H1 (cell line): ENCODE measurements at regions not wholly inside any gene's neighbourhood (a gene's known extent, or its start where the extent isn't known, plus 50 kb on each side); places are given as distances from the start of the nearest gene placed in this dataset.
A peak's percentile ranks its signal among the peaks of the same experiment; 100 is the strongest.

ENCODE experiments used
- CTCF ChIA-PET: fragments of 300-600 bp; sonication (Branson Sonifier 250); formaldehyde crosslinking; loops from one replicate; lab custom pipeline; 2021; ENCODE audit not compliant: partially characterized antibody; lab: Charles Lee
- POLR2A ChIA-PET: fragments of 300-600 bp; sonication (Branson Sonifier 250); formaldehyde crosslinking; loops from one replicate; lab custom pipeline; 2021; ENCODE audit warnings: inconsistent platforms; ENCODE audit not compliant: partially characterized antibody; lab: Charles Lee
- DNase-seq, 2 experiments: peaks; one replicate each; pipeline versions ENCODE4 v3.0.0 to v3.0.0-alpha.2; 2010 to 2022; ENCODE audit warnings: low spot score in 2 of 2, low read depth in 1 of 2, mixed read lengths in 1 of 2
- FAIRE-seq: peaks from 2 replicates; lab custom pipeline; 2011; peaks lifted over from hg19 to GRCh38; lab: Jason Lieb, UNC
- H2AFZ ChIP-seq: 2 replicates; pipeline ENCODE4 v1.8.1; 2012; ENCODE audit warnings: low read length, inconsistent platforms
- H2AK5ac ChIP-seq: 2 replicates; pipeline ENCODE4 v1.6.1; 2013; ENCODE audit warnings: low read depth, low read length
- H2BK120ac ChIP-seq: replicated peaks from 2 replicates; pipeline ENCODE3; 2013; ENCODE audit warnings: low read depth, low read length, inconsistent platforms
- H2BK12ac ChIP-seq: 2 replicates; pipeline ENCODE4 v1.6.1; 2013; ENCODE audit warnings: low read depth, low read length
- H2BK15ac ChIP-seq: 2 replicates; pipeline ENCODE4 v1.6.1; 2013; ENCODE audit warnings: low read length
- H2BK20ac ChIP-seq: 2 replicates; pipeline ENCODE4 v1.6.1; 2013; ENCODE audit warnings: low read length
- H2BK5ac ChIP-seq: 2 replicates; pipeline ENCODE4 v1.6.1; 2013; ENCODE audit warnings: low read depth, low read length
- H3K14ac ChIP-seq: 2 replicates; pipeline ENCODE4 v1.6.1; 2013; ENCODE audit warnings: inconsistent platforms; ENCODE audit not compliant: insufficient read length
- H3K18ac ChIP-seq: 2 replicates; pipeline ENCODE4 v1.6.1; 2013; ENCODE audit warnings: low read length; ENCODE audit errors: extremely low read depth
- H3K23ac ChIP-seq: 2 replicates; pipeline ENCODE4 v1.6.1; 2013; ENCODE audit warnings: inconsistent platforms; ENCODE audit not compliant: insufficient read length
- H3K23me2 ChIP-seq: 2 replicates; pipeline ENCODE4 v1.6.1; 2013; ENCODE audit warnings: low read depth, low read length
- H3K27ac ChIP-seq: 2 replicates; pipeline ENCODE4 v1.6.1; 2011; ENCODE audit warnings: low read depth, low read length, inconsistent platforms
- H3K27me3 ChIP-seq, 4 experiments: replicated peaks in 1 of 4; 1 replicate in 1 of 4; 2 replicates in 3 of 4; pipeline versions ENCODE4 v1.6.1 to v1.8.1; 2011 to 2013; ENCODE audit warnings: low read length in 3 of 4, mild to moderate bottlenecking in 3 of 4, inconsistent platforms in 2 of 4, mixed read lengths in 2 of 4, moderate library complexity in 1 of 4; ENCODE audit not compliant: control insufficient read depth in 3 of 4, insufficient read depth in 3 of 4; ENCODE audit errors: extremely low read depth in 1 of 4
- H3K36me3 ChIP-seq, 4 experiments: 2 replicates each; pipeline versions ENCODE4 v1.6.1 to v1.8.1; 2011 to 2013; ENCODE audit warnings: mild to moderate bottlenecking in 4 of 4, low read length in 3 of 4, moderate library complexity in 2 of 4, control low read depth in 1 of 4, inconsistent platforms in 1 of 4; ENCODE audit not compliant: insufficient read depth in 4 of 4, control insufficient read depth in 2 of 4
- H3K4ac ChIP-seq: replicated peaks from 2 replicates; pipeline ENCODE3; 2013; ENCODE audit warnings: low read length, low read depth, mixed read lengths, inconsistent platforms; ENCODE audit not compliant: insufficient read length
- H3K4me1 ChIP-seq, 4 experiments: replicated peaks in 1 of 4; 1 replicate in 1 of 4; 2 replicates in 3 of 4; pipeline versions ENCODE4 v1.6.1 to v1.8.1; 2011 to 2013; ENCODE audit warnings: low read length in 3 of 4, inconsistent platforms in 2 of 4, mixed read lengths in 1 of 4; ENCODE audit not compliant: insufficient read depth in 4 of 4, control insufficient read depth in 3 of 4
- H3K4me2 ChIP-seq, 2 experiments: 2 replicates each; pipeline versions ENCODE4 v1.6.1 to v1.8.1; 2011 to 2013; ENCODE audit warnings: low read depth in 2 of 2, low read length in 2 of 2, control low read depth in 1 of 2, inconsistent platforms in 1 of 2, mild to moderate bottlenecking in 1 of 2; ENCODE audit not compliant: insufficient read depth in 1 of 2
- H3K4me3 ChIP-seq, 4 experiments: fragments of 200-600, 300-600 bp in 1 of 4; sonication (generic), shearing (Covaris generic), sonication (Bioruptor Twin) in 1 of 4; 2 replicates each; pipeline versions ENCODE4 v1.5.1 to v1.8.1; 2011 to 2016; ENCODE audit warnings: low read length in 4 of 4, low read depth in 3 of 4, control low read depth in 2 of 4, inconsistent platforms in 2 of 4, mild to moderate bottlenecking in 2 of 4, mixed read lengths in 1 of 4, moderate library complexity in 1 of 4; ENCODE audit not compliant: insufficient read depth in 2 of 4; ENCODE audit errors: extremely low read depth in 1 of 4
- H3K56ac ChIP-seq: replicated peaks from 2 replicates; pipeline ENCODE3; 2013; ENCODE audit warnings: low read depth, mild to moderate bottlenecking, mixed read lengths, low read length, inconsistent platforms; ENCODE audit not compliant: insufficient read length
- H3K79me1 ChIP-seq: 2 replicates; pipeline ENCODE4 v1.6.1; 2013; ENCODE audit warnings: low read depth, low read length, control low read depth
- H3K79me2 ChIP-seq, 2 experiments: 2 replicates each; pipeline versions ENCODE4 v1.6.1 to v1.8.1; 2012 to 2013; ENCODE audit warnings: low read length in 2 of 2, mild to moderate bottlenecking in 2 of 2, inconsistent platforms in 1 of 2; ENCODE audit not compliant: insufficient read depth in 2 of 2, control insufficient read depth in 1 of 2
- H3K9ac ChIP-seq, 4 experiments: replicated peaks in 1 of 4; 1 replicate in 1 of 4; 2 replicates in 3 of 4; pipeline versions ENCODE4 v1.6.1 to v1.8.1; 2011 to 2013; ENCODE audit warnings: low read depth in 3 of 4, low read length in 3 of 4, control low read depth in 2 of 4, mild to moderate bottlenecking in 2 of 4, moderate library complexity in 2 of 4, inconsistent platforms in 1 of 4; ENCODE audit errors: extremely low read depth in 1 of 4
- H3K9me3 ChIP-seq, 2 experiments: 2 replicates each; pipeline versions ENCODE4 v1.6.1 to v1.8.1; 2012 to 2013; ENCODE audit warnings: mild to moderate bottlenecking in 2 of 2, moderate library complexity in 2 of 2, control low read depth in 1 of 2, inconsistent platforms in 1 of 2, low read depth in 1 of 2, low read length in 1 of 2, mixed read lengths in 1 of 2; ENCODE audit not compliant: insufficient read depth in 2 of 2
- H4K20me1 ChIP-seq, 2 experiments: replicated peaks in 1 of 2; 2 replicates each; pipeline versions ENCODE3 to v1.8.1; 2011 to 2013; ENCODE audit warnings: inconsistent platforms in 2 of 2, low read length in 2 of 2, mild to moderate bottlenecking in 1 of 2; ENCODE audit not compliant: insufficient read depth in 2 of 2, control insufficient read depth in 1 of 2
- H4K5ac ChIP-seq: 2 replicates; pipeline ENCODE4 v1.6.1; 2013; ENCODE audit warnings: low read length, low read depth, mixed read lengths, inconsistent platforms; ENCODE audit not compliant: insufficient read length
- H4K8ac ChIP-seq: 2 replicates; pipeline ENCODE4 v1.8.0; 2013; ENCODE audit warnings: mild to moderate bottlenecking, moderate library complexity, low read length, inconsistent platforms; ENCODE audit not compliant: insufficient read depth; ENCODE audit errors: extremely low read depth
- H4K91ac ChIP-seq: replicated peaks from 2 replicates; pipeline ENCODE3; 2013; ENCODE audit warnings: low read length, mixed read lengths, inconsistent platforms; ENCODE audit not compliant: insufficient read length
- WGBS, 2 experiments: shearing (Covaris generic) in 1 of 2; methylation state at CpG; one replicate each; pipeline versions ENCODE4 v1.1.6 to v1.1.7; 2013 to 2015; ENCODE audit warnings: low lambda C conversion rate in 2 of 2, mixed read lengths in 2 of 2, inconsistent platforms in 1 of 2, low coverage in 1 of 2, missing lambda C conversion rate in 1 of 2; ENCODE audit not compliant: insufficient replicate concordance in 2 of 2, insufficient coverage in 1 of 2, insufficient read length in 1 of 2; ENCODE audit errors: extremely low coverage in 1 of 2, missing lambda C conversion rate in 1 of 2; 5-methylcytosine and 5-hydroxymethylcytosine counted together

- Histone ChIP-seq H2BK5ac (no peak overlapping the region), H3K18ac (no peak overlapping the region), H2BK15ac (peak overlapping the region; percentile 73; the same call in 1 of the 2 replicates), H3K79me1 (no peaks in the 10 kb centered on the region), H4K8ac (no peak overlapping the region), H3K14ac (no peak overlapping the region), H3K27me3 (no peaks in the 10 kb centered on the region), H3K4me1 (peaks cover 2 to 5% (median 4%) of the 10 kb centered on the region in 4 experiments; a peak in 4 of 7 replicates), H3K79me2 (no peaks in the 10 kb centered on the region), H2BK12ac (no peak overlapping the region), H3K9me3 (no peaks in the 10 kb centered on the region), H3K4me2 (no peak overlapping the region), H2AK5ac (no peak overlapping the region), H4K91ac (no peak overlapping the region), H4K20me1 (no peaks in the 10 kb centered on the region), H3K9ac (no peak overlapping the region), H2BK120ac (no peak overlapping the region), H3K27ac (no peak overlapping the region), H3K4ac (no peak overlapping the region), H2BK20ac (peak overlapping the region; percentile 63), H3K4me3 (no peak overlapping the region), H3K23me2 (no peaks in the 10 kb centered on the region), H3K56ac (no peak overlapping the region), H3K36me3 (no peaks in the 10 kb centered on the region), H3K23ac (no peak overlapping the region), H2AFZ (peak overlapping the region; percentile 91; the same call in 1 of the 2 replicates), H4K5ac (no peak overlapping the region)
- 60% methylated on average over 1 of the region's 1 CpG; no CpG with 5 or more reads in 1 of the 2 experiments for WGBS, 2 experiments
- FAIRE-seq: peak; percentile 42
- POLR2A ChIA-PET: no interaction called here
- CTCF ChIA-PET: no interaction called here
- DNase-seq: no peak
These were observed 633.6 kb downstream of the PCDH18 start for GRCh38 chr4:136898590-136899248.
